K562 (cell line): ENCODE measurements at regions not wholly inside any gene's neighbourhood (a gene's known extent, or its start where the extent isn't known, plus 50 kb on each side); places are given as distances from the start of the nearest gene placed in this dataset.

ENCODE experiments used
- BRCA1 ChIP-seq, 2 experiments: fragments of 450-650 bp in 1 of 2; sonication (generic) in 1 of 2; formaldehyde crosslinking in 1 of 2; IDR thresholded peaks; 2 replicates each; pipeline versions ENCODE4 v1.5.0 to v1.6.1; 2017 to 2020; ENCODE audit warnings: mild to moderate bottlenecking in 1 of 2, missing genetic modification reagents in 1 of 2
- EP300 ChIP-seq: IDR thresholded peaks from 2 replicates; pipeline ENCODE4 v1.6.1; 2012; ENCODE audit warnings: low read length, improper control_type of control experiment
- POLR2AphosphoS5 ChIP-seq: IDR thresholded peaks from 2 replicates; pipeline ENCODE4 v1.6.1; 2011; ENCODE audit warnings: mild to moderate bottlenecking, low read depth, low read length, moderate library complexity; ENCODE audit not compliant: control insufficient read depth, insufficient read depth
- ZNF3 ChIP-seq: fragments of 250-450 bp; sonication (Bioruptor Pico); IDR thresholded peaks from 2 replicates; pipeline ENCODE4 v1.5.0; 2021; ENCODE audit warnings: mild to moderate bottlenecking, moderate library complexity
- TF ChIP-seq, protein P1 (sequence below), 2 experiments: fragments of 450-650 bp in 1 of 2; sonication (generic) in 1 of 2; formaldehyde crosslinking in 1 of 2; IDR thresholded peaks in 1 of 2; conservative IDR thresholded peaks in 1 of 2; 2 replicates each; pipeline versions ENCODE4 v1.6.1 to v1.8.1; 2016 to 2023; ENCODE audit warnings: mild to moderate bottlenecking in 2 of 2, moderate library complexity in 2 of 2, inconsistent platforms in 1 of 2, missing genetic modification reagents in 1 of 2

DNA sequence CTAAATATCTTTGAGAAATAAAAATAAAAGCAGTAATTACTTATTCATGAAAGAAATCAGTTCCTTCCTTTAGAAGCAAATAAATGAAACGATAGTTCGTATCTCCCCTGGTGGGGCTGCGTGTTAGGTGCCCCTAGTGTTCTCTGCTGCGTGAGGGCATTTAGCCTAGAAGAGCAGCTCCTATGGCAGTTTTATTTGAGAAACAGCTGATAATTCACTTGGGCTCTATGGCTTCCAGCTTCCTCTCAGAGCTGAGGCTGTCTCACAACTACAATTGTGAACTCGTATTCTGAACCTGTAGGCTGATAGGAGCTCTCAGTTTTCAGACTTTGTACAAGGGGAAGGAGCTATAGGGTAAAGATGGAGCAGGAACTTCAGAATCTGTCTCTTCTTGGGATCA lies 540.0 kb upstream of the MAP3K7 start:
- TF ChIP-seq, protein P1, sequence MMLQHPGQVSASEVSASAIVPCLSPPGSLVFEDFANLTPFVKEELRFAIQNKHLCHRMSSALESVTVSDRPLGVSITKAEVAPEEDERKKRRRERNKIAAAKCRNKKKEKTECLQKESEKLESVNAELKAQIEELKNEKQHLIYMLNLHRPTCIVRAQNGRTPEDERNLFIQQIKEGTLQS (IDR thresholded peaks at IDR 0.05), result no peak
- TF ChIP-seq, protein P1 (CRISPR knock-in tag; conservative IDR thresholded peaks at IDR 0.05), result no peak
- TF ChIP-seq EP300, result no peak
- TF ChIP-seq POLR2AphosphoS5, result no peak
- no peak for TF ChIP-seq ZNF3
- no peak for TF ChIP-seq BRCA1 (IDR thresholded peaks at IDR 0.05)
- TF ChIP-seq BRCA1 (CRISPR knock-in tag; IDR thresholded peaks at IDR 0.05), result no peak
